GM23338 (cell line): ENCODE measurements at regions not wholly inside any gene's neighbourhood (a gene's known extent, or its start where the extent isn't known, plus 50 kb on each side); places are given as distances from the start of the nearest gene placed in this dataset.

Experiments used
- ATAC-seq: fragments of 200-7000 bp; cut with Tn5 transposase; 3 replicates; pipeline ENCODE4 v1.9.1; 2020
- DNase-seq: peaks from one replicate; pipeline ENCODE4 v3.0.0-alpha.2; 2015; ENCODE audit warnings: low spot score
- H2AFZ ChIP-seq: fragments of 200-600 bp; sonication (generic); 2 replicates; pipeline ENCODE4 v1.8.0; 2016; ENCODE audit warnings: antibody characterized with exemption, mild to moderate bottlenecking, moderate library complexity
- H3F3A ChIP-seq: fragments of 200-600 bp; sonication (generic); replicated peaks from 2 replicates; pipeline ENCODE4 v1.8.0; 2017; ENCODE audit warnings: antibody characterized with exemption, mixed run types, low read depth
- H3K27ac ChIP-seq: fragments of 200-600 bp; sonication (generic); 2 replicates; pipeline ENCODE4 v1.6.1; 2016; ENCODE audit warnings: low read depth
- H3K27me3 ChIP-seq: fragments of 200-600 bp; sonication (generic); 2 replicates; pipeline ENCODE4 v1.8.0; 2016; ENCODE audit warnings: mild to moderate bottlenecking, mixed run types, moderate library complexity; ENCODE audit not compliant: insufficient read depth
- H3K36me3 ChIP-seq: fragments of 200-600 bp; sonication (generic); 2 replicates; pipeline ENCODE4 v1.8.0; 2016; ENCODE audit warnings: mild to moderate bottlenecking; ENCODE audit not compliant: insufficient read depth
- H3K4me1 ChIP-seq: fragments of 200-600 bp; sonication (generic); 2 replicates; pipeline ENCODE4 v1.8.0; 2016; ENCODE audit warnings: mild to moderate bottlenecking, moderate library complexity; ENCODE audit not compliant: insufficient read depth
- H3K4me2 ChIP-seq: fragments of 200-600 bp; sonication (generic); 2 replicates; pipeline ENCODE4 v1.7.1; 2017; ENCODE audit warnings: mixed run types
- H3K4me3 ChIP-seq: fragments of 200-600 bp; sonication (generic); 2 replicates; pipeline ENCODE4 v1.6.1; 2016; ENCODE audit warnings: mixed run types
- H3K79me2 ChIP-seq: fragments of 200-600 bp; sonication (generic); replicated peaks from 2 replicates; pipeline ENCODE4 v1.8.0; 2017; ENCODE audit warnings: mild to moderate bottlenecking; ENCODE audit not compliant: insufficient read depth
- H3K9me2 ChIP-seq: fragments of 200-600 bp; sonication (generic); 2 replicates; pipeline ENCODE4 v1.8.0; 2017; ENCODE audit not compliant: insufficient read depth
- H4K20me1 ChIP-seq: fragments of 200-600 bp; sonication (generic); replicated peaks from 2 replicates; pipeline ENCODE4 v1.8.0; 2017; ENCODE audit warnings: mild to moderate bottlenecking; ENCODE audit not compliant: insufficient read depth
- H3K27ac Mint-ChIP-seq: 2 replicates; pipeline ENCODE4 v1.8.0; 2020; ENCODE audit warnings: inconsistent platforms, mild to moderate bottlenecking, moderate library complexity, mixed read lengths
- H3K27me3 Mint-ChIP-seq: 3 replicates; pipeline ENCODE4 v1.8.0; 2022; ENCODE audit warnings: low read depth, mild to moderate bottlenecking, moderate library complexity, mixed read lengths, inconsistent platforms; ENCODE audit not compliant: insufficient read depth, poor library complexity
- H3K36me3 Mint-ChIP-seq: 3 replicates; pipeline ENCODE4 v1.8.0; 2021; ENCODE audit warnings: low read depth, mild to moderate bottlenecking, inconsistent platforms, moderate library complexity, mixed read lengths
- H3K4me1 Mint-ChIP-seq: 3 replicates; pipeline ENCODE4 v1.8.0; 2020; ENCODE audit warnings: mild to moderate bottlenecking, inconsistent platforms, mixed read lengths
- H3K4me3 Mint-ChIP-seq: 3 replicates; pipeline ENCODE4 v1.8.0; 2021; ENCODE audit warnings: moderate library complexity, mild to moderate bottlenecking, inconsistent platforms, mixed read lengths
- H3K9me3 Mint-ChIP-seq: 3 replicates; pipeline ENCODE4 v1.8.0; 2020; ENCODE audit warnings: moderate library complexity, mild to moderate bottlenecking, inconsistent platforms, mixed read lengths
- CREB1 ChIP-seq: fragments of 250-450 bp; sonication (Bioruptor Pico); IDR thresholded peaks from 2 replicates; pipeline ENCODE4 v1.5.0; 2020; ENCODE audit warnings: low read depth, mild to moderate bottlenecking, moderate library complexity
- CTCF ChIP-seq, 2 experiments: fragments of 200-600 bp in 1 of 2; sonication (generic) in 1 of 2; conservative IDR thresholded peaks; 2 replicates each; pipeline versions ENCODE4 v1.5.1 to v1.6.1; 2016 to 2017; ENCODE audit warnings: antibody characterized with exemption in 2 of 2, low read depth in 2 of 2, mild to moderate bottlenecking in 2 of 2, moderate library complexity in 1 of 2
- ETS1 ChIP-seq: IDR thresholded peaks from 2 replicates; pipeline ENCODE4 v1.6.1; 2016; ENCODE audit warnings: antibody characterized with exemption
- EZH2 ChIP-seq: fragments of 200-600 bp; sonication (generic); IDR thresholded peaks from one replicate; pipeline ENCODE4 v1.8.0; 2017; ENCODE audit warnings: antibody characterized with exemption, mild to moderate bottlenecking, low read depth; ENCODE audit not compliant: unreplicated experiment
- EZH2phosphoT487 ChIP-seq: fragments of 200-600 bp; sonication (generic); IDR thresholded peaks from one replicate; pipeline ENCODE4 v1.8.1; 2018; ENCODE audit warnings: antibody characterized with exemption; ENCODE audit not compliant: unreplicated experiment
- JUNB ChIP-seq: IDR thresholded peaks from one replicate; pipeline ENCODE4 v1.6.1; 2016; ENCODE audit warnings: antibody characterized with exemption; ENCODE audit not compliant: unreplicated experiment
- NANOG ChIP-seq: IDR thresholded peaks from 2 replicates; pipeline ENCODE4 v1.6.1; 2016; ENCODE audit warnings: antibody characterized with exemption, borderline replicate concordance
- POLR2AphosphoS5 ChIP-seq: IDR thresholded peaks from 2 replicates; pipeline ENCODE4 v1.6.1; 2016; ENCODE audit warnings: antibody characterized with exemption, low read depth
- REST ChIP-seq: IDR thresholded peaks from one replicate; pipeline ENCODE4 v1.6.1; 2018; ENCODE audit warnings: antibody characterized with exemption; ENCODE audit not compliant: unreplicated experiment
- STAT1 ChIP-seq: IDR thresholded peaks from one replicate; pipeline ENCODE4 v1.6.1; 2016; ENCODE audit warnings: antibody characterized with exemption; ENCODE audit not compliant: unreplicated experiment
- ZNF114 ChIP-seq: fragments of 250-450 bp; sonication (Bioruptor Pico); IDR thresholded peaks from 2 replicates; pipeline ENCODE4 v1.5.0; 2020; ENCODE audit warnings: mild to moderate bottlenecking, moderate library complexity
- ZNF331 ChIP-seq: fragments of 250-450 bp; sonication (Bioruptor Pico); IDR thresholded peaks from 2 replicates; pipeline ENCODE4 v1.5.0; 2020; ENCODE audit warnings: low read depth, mild to moderate bottlenecking, moderate library complexity
- TF ChIP-seq, protein P1 (sequence below): fragments of 250-450 bp; sonication (Bioruptor Pico); IDR thresholded peaks from 2 replicates; pipeline ENCODE4 v1.5.0; 2020; ENCODE audit warnings: mild to moderate bottlenecking, moderate library complexity

DNA sequence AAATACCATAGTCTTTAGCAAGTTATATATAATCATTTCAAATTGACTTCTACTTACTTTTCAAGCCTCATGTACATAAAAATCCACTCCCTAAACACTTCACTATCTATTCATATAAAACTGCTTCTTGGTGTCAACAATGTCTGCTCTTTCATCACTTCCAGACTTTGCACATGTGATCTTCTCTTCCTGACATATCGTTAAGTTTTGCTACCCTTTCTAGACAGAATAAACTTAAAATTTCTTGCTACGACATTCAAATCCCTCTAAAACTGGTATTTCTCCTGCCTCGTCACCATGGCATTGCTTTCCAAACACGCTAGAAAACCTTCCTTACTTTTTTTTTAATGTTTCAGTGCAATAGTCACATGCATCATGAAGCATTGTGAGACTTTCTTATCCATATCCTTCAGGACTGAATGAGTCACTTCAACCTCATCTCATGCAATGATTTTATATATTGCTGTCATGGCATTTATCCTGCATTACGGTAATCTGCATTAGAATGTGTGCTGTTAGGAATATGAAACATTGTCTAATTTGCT lies 122.8 kb downstream of the GMNC start:
- no peaks in the 10 kb centered on the region for H3K4me1 ChIP-seq
- no peaks in the 10 kb centered on the region for H4K20me1 ChIP-seq
- H3K36me3 ChIP-seq: no peaks in the 10 kb centered on the region
- H3K4me3 ChIP-seq: no peak overlapping the region
- no peak for DNase-seq
- Mint-ChIP-seq H3K4me1 (peaks cover 11% of the 10 kb centered on the region), H3K36me3 (no peaks in the 10 kb centered on the region), H3K27ac (no peak overlapping the region), H3K9me3 (no peaks in the 10 kb centered on the region; the same call in 2 of the 3 replicates), H3K27me3 (no peaks in the 10 kb centered on the region), H3K4me3 (no peak overlapping the region)
- H3K27me3 ChIP-seq: no peaks in the 10 kb centered on the region
- no peak overlapping the region for H3K4me2 ChIP-seq
- no peaks in the 10 kb centered on the region for H3F3A ChIP-seq
- TF ChIP-seq ZNF114 (no peak), ZNF331 (no peak), ETS1 (no peak), STAT1 (no peak), CTCF (conservative IDR thresholded peaks at IDR 0.05; ENCODE audit: low read depth in 2 of 2) (no peak), REST (no peak), JUNB (no peak), CREB1 (no peak), EZH2 (no peak), NANOG (no peak), EZH2phosphoT487 (no peak), POLR2AphosphoS5 (no peak)
- TF ChIP-seq, protein P1, sequence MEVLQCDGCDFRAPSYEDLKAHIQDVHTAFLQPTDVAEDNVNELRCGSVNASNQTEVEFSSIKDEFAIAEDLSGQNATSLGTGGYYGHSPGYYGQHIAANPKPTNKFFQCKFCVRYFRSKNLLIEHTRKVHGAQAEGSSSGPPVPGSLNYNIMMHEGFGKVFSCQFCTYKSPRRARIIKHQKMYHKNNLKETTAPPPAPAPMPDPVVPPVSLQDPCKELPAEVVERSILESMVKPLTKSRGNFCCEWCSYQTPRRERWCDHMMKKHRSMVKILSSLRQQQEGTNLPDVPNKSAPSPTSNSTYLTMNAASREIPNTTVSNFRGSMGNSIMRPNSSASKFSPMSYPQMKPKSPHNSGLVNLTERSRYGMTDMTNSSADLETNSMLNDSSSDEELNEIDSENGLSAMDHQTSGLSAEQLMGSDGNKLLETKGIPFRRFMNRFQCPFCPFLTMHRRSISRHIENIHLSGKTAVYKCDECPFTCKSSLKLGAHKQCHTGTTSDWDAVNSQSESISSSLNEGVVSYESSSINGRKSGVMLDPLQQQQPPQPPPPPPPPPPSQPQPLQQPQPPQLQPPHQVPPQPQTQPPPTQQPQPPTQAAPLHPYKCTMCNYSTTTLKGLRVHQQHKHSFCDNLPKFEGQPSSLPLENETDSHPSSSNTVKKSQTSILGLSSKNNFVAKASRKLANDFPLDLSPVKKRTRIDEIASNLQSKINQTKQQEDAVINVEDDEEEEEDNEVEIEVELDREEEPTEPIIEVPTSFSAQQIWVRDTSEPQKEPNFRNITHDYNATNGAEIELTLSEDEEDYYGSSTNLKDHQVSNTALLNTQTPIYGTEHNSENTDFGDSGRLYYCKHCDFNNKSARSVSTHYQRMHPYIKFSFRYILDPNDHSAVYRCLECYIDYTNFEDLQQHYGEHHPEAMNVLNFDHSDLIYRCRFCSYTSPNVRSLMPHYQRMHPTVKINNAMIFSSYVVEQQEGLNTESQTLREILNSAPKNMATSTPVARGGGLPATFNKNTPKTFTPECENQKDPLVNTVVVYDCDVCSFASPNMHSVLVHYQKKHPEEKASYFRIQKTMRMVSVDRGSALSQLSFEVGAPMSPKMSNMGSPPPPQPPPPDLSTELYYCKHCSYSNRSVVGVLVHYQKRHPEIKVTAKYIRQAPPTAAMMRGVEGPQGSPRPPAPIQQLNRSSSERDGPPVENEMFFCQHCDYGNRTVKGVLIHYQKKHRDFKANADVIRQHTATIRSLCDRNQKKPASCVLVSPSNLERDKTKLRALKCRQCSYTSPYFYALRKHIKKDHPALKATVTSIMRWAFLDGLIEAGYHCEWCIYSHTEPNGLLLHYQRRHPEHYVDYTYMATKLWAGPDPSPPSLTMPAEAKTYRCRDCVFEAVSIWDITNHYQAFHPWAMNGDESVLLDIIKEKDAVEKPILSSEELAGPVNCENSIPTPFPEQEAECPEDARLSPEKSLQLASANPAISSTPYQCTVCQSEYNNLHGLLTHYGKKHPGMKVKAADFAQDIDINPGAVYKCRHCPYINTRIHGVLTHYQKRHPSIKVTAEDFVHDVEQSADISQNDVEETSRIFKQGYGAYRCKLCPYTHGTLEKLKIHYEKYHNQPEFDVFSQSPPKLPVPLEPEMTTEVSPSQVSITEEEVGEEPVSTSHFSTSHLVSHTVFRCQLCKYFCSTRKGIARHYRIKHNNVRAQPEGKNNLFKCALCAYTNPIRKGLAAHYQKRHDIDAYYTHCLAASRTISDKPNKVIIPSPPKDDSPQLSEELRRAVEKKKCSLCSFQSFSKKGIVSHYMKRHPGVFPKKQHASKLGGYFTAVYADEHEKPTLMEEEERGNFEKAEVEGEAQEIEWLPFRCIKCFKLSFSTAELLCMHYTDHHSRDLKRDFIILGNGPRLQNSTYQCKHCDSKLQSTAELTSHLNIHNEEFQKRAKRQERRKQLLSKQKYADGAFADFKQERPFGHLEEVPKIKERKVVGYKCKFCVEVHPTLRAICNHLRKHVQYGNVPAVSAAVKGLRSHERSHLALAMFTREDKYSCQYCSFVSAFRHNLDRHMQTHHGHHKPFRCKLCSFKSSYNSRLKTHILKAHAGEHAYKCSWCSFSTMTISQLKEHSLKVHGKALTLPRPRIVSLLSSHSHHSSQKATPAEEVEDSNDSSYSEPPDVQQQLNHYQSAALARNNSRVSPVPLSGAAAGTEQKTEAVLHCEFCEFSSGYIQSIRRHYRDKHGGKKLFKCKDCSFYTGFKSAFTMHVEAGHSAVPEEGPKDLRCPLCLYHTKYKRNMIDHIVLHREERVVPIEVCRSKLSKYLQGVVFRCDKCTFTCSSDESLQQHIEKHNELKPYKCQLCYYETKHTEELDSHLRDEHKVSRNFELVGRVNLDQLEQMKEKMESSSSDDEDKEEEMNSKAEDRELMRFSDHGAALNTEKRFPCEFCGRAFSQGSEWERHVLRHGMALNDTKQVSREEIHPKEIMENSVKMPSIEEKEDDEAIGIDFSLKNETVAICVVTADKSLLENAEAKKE: no peak
- no peaks in the 10 kb centered on the region for H3K79me2 ChIP-seq
- no peaks in the 10 kb centered on the region for H3K9me2 ChIP-seq
- no peak for ATAC-seq
- H3K27ac ChIP-seq: no peak overlapping the region
- H2AFZ ChIP-seq: no peak overlapping the region
